Posterior cingulate gyrus (tissue), 11 donors: ENCODE measurements at regions not wholly inside any gene's neighbourhood (a gene's known extent, or its start where the extent isn't known, plus 50 kb on each side); places are given as distances from the start of the nearest gene placed in this dataset.
"Not testable (repeated sequence)": the region's sequence is repeated elsewhere in the genome, so short reads cannot be mapped to it uniquely, and the experiment has no call there.

ENCODE experiments used
- DNase-seq, 10 donors: peaks; one replicate each; pipeline versions ENCODE4 v3.0.0 to v3.0.0-alpha.2; 2020 to 2021; ENCODE audit warnings: mixed read lengths in 3 of 10
- intact Hi-C: fragments of 100-400 bp; cut with DNase I; formaldehyde crosslinking; loops from one replicate; pipeline ENCODE4 v1.15.1; 2023

- intact Hi-C loops, result not testable (repeated sequence)
Observed at GRCh38 chr21:6553505-6554376, 3967.6 kb upstream of the TPTE start.

GRCh38 chr21:6554377-6554864, 3967.0 kb upstream of the TPTE start:
- intact Hi-C loops, result not testable (repeated sequence)

More at GRCh38 chr21:6553505-6554376, 3967.6 kb upstream of the TPTE start:
- not testable (repeated sequence) for DNase-seq

GRCh38 chr21:6556516-6556915, 3964.9 kb upstream of the TPTE start:
- DNase-seq, intact Hi-C loops: not testable (repeated sequence)

More at GRCh38 chr21:6554377-6554864, 3967.0 kb upstream of the TPTE start:
- not testable (repeated sequence) for DNase-seq

- DNase-seq, result peak in 1 of 10 donors; percentile 4
- intact Hi-C loops, result not testable (repeated sequence)
Observed at GRCh38 chr21:6557415-6557814, 3964.0 kb upstream of the TPTE start.

- DNase-seq, intact Hi-C loops: not testable (repeated sequence)
Observed at GRCh38 chr21:6561168-6561567, 3960.2 kb upstream of the TPTE start.

- intact Hi-C loops, result not testable (repeated sequence)
- DNase-seq, result peak in 1 of 10 donors; percentile 9
Observed at GRCh38 chr21:6561578-6561977, 3959.8 kb upstream of the TPTE start.

GRCh38 chr21:6564543-6565166, 3956.7 kb upstream of the TPTE start:
- intact Hi-C loops, result not testable (repeated sequence)
- peak in 2 of 10 donors; percentile 5 to 8 for DNase-seq

- intact Hi-C loops, result not testable (repeated sequence)
- peak in 3 of 10 donors; percentile 8 to 30 (median 16) for DNase-seq
Observed at GRCh38 chr21:6565190-6566094, 3955.9 kb upstream of the TPTE start.

GRCh38 chr21:6567542-6567941, 3953.8 kb upstream of the TPTE start:
- intact Hi-C loops, DNase-seq: not testable (repeated sequence)

GRCh38 chr21:6569152-6569551, 3952.2 kb upstream of the TPTE start:
- intact Hi-C loops, DNase-seq: not testable (repeated sequence)

GRCh38 chr21:6569587-6570392, 3951.6 kb upstream of the TPTE start:
- DNase-seq, intact Hi-C loops: not testable (repeated sequence)

GRCh38 chr21:6570700-6571368, 3950.5 kb upstream of the TPTE start:
- DNase-seq, intact Hi-C loops: not testable (repeated sequence)

GRCh38 chr21:6573576-6573975, 3947.8 kb upstream of the TPTE start:
- DNase-seq, intact Hi-C loops: not testable (repeated sequence)

- intact Hi-C loops, DNase-seq: not testable (repeated sequence)
Observed at GRCh38 chr21:6579801-6580200, 3941.6 kb upstream of the TPTE start.
